Colonic mucosa (tissue), 4 donors: ENCODE measurements at regions not wholly inside any gene's neighbourhood (a gene's known extent, or its start where the extent isn't known, plus 50 kb on each side); places are given as distances from the start of the nearest gene placed in this dataset.
"Not testable (repeated sequence)": the region's sequence is repeated elsewhere in the genome, so short reads cannot be mapped to it uniquely, and the experiment has no call there.

ENCODE experiments used
- DNase-seq: peaks from one replicate; pipeline ENCODE4 v3.0.0-alpha.2; 2020
- H3K27ac ChIP-seq: fragments of 200-600 bp; one replicate; pipeline ENCODE4 v1.8.0; 2021
- H3K27me3 ChIP-seq: fragments of 200-600 bp; one replicate; pipeline ENCODE4 v1.8.0; 2021
- H3K36me3 ChIP-seq: fragments of 200-600 bp; one replicate; pipeline ENCODE4 v1.8.0; 2021
- H3K4me1 ChIP-seq: fragments of 200-600 bp; one replicate; pipeline ENCODE4 v1.8.0; 2021; ENCODE audit warnings: mild to moderate bottlenecking
- H3K4me3 ChIP-seq: fragments of 200-600 bp; one replicate; pipeline ENCODE4 v1.8.0; 2021
- H3K9ac ChIP-seq, 2 donors: one replicate each; pipeline ENCODE4 v1.7.0; 2013; ENCODE audit warnings: control low read depth in 2 of 2, low read depth in 2 of 2, low read length in 2 of 2
- H3K9me3 ChIP-seq: fragments of 200-600 bp; one replicate; pipeline ENCODE4 v1.8.0; 2021
- CTCF ChIP-seq: fragments of 200-600 bp; IDR thresholded peaks from one replicate; pipeline ENCODE4 v1.8.0; 2022; ENCODE audit warnings: antibody characterized with exemption, mild to moderate bottlenecking
- intact Hi-C: fragments of 100-400 bp; cut with DNase I; formaldehyde crosslinking; loops from one replicate; pipeline ENCODE4 v1.14.1; 2022
- donor health status: healthy.
- donor health status: DM: no; HTN: no; CAD: no.
- donor health status: DM: no; HTN: no; CAD: no.

- no peak for DNase-seq
- Histone ChIP-seq H3K27ac (no peak overlapping the region), H3K4me3 (no peak overlapping the region), H3K36me3 (no peaks in the 10 kb centered on the region), H3K27me3 (no peaks in the 10 kb centered on the region), H3K4me1 (no peaks in the 10 kb centered on the region), H3K9ac (no peak overlapping the region), H3K9me3 (no peaks in the 10 kb centered on the region)
- no peak for TF ChIP-seq CTCF
- intact Hi-C loops, result no loop called here
Measured at GRCh38 chr5:111960476-111961215, 203.7 kb upstream of the NREP start.

- Histone ChIP-seq H3K36me3 (no peaks in the 10 kb centered on the region), H3K4me3 (no peak overlapping the region), H3K27ac (no peak overlapping the region), H3K9me3 (no peaks in the 10 kb centered on the region), H3K27me3 (no peaks in the 10 kb centered on the region), H3K9ac (no peak overlapping the region), H3K4me1 (no peaks in the 10 kb centered on the region)
- no peak for TF ChIP-seq CTCF
- intact Hi-C loops, result no loop called here
- no peak for DNase-seq
Measured at GRCh38 chr5:111958851-111959250, 201.9 kb upstream of the NREP start.

- H3K9me3 ChIP-seq, H3K27ac ChIP-seq, H3K4me1 ChIP-seq, H3K4me3 ChIP-seq, DNase-seq, H3K27me3 ChIP-seq, intact Hi-C loops, H3K36me3 ChIP-seq, H3K9ac ChIP-seq: not testable (repeated sequence)
Measured at GRCh38 chr5:111956765-111957164, 199.8 kb upstream of the NREP start.

- Histone ChIP-seq H3K9me3 (no peaks in the 10 kb centered on the region), H3K9ac (no peak overlapping the region), H3K4me1 (no peaks in the 10 kb centered on the region), H3K27ac (no peak overlapping the region), H3K27me3 (no peaks in the 10 kb centered on the region), H3K4me3 (no peak overlapping the region), H3K36me3 (no peaks in the 10 kb centered on the region)
- intact Hi-C loops, result no loop called here
- DNase-seq, result no peak
- TF ChIP-seq CTCF, result no peak
Measured at GRCh38 chr5:111954516-111955395, 197.8 kb upstream of the NREP start.

GRCh38 chr5:111953351-111954127 lies 196.5 kb upstream of the NREP start:
- intact Hi-C loops, result no loop called here
- no peak for TF ChIP-seq CTCF
- no peaks in the 10 kb centered on the region for H3K36me3 ChIP-seq
- H3K4me3 ChIP-seq, result no peak overlapping the region
- H3K9me3 ChIP-seq, result no peaks in the 10 kb centered on the region
- no peak overlapping the region for H3K9ac ChIP-seq
- H3K27me3 ChIP-seq, result no peaks in the 10 kb centered on the region
- H3K4me1 ChIP-seq, result no peaks in the 10 kb centered on the region
- DNase-seq, result no peak
- no peak overlapping the region for H3K27ac ChIP-seq
